SK-N-MC (cell line): ENCODE measurements at regions not wholly inside any gene's neighbourhood (a gene's known extent, or its start where the extent isn't known, plus 50 kb on each side); places are given as distances from the start of the nearest gene placed in this dataset.

Experiments
- DNase-seq: peaks from one replicate; pipeline ENCODE4 v3.0.0-alpha.2; 2011; ENCODE audit warnings: low read depth, low spot score
- H3K27ac ChIP-seq: fragments of 200-600 bp; sonication (generic); 2 replicates; pipeline ENCODE4 v1.5.1; 2016; ENCODE audit warnings: mixed run types
- H3K36me3 ChIP-seq: fragments of 200-600 bp; sonication (generic); 2 replicates; pipeline ENCODE4 v1.6.1; 2017; ENCODE audit warnings: antibody characterized with exemption, low read length, mixed read lengths; ENCODE audit not compliant: insufficient read depth
- H3K4me3 ChIP-seq: fragments of 200-600 bp; sonication (generic); 2 replicates; pipeline ENCODE4 v1.5.1; 2016
- H3K9ac ChIP-seq: fragments of 200-600 bp; sonication (generic); 2 replicates; pipeline ENCODE4 v1.8.0; 2017; ENCODE audit warnings: mixed run types, mixed read lengths; ENCODE audit not compliant: insufficient read length
- H3K9me3 ChIP-seq: fragments of 200-600 bp; sonication (generic); 2 replicates; pipeline ENCODE4 v1.6.1; 2017; ENCODE audit warnings: low read depth, mild to moderate bottlenecking, antibody characterized with exemption, low read length, moderate library complexity, mixed read lengths
- EZH2 ChIP-seq: fragments of 200-600 bp; sonication (generic); IDR thresholded peaks from one replicate; pipeline ENCODE4 v1.6.1; 2017; ENCODE audit warnings: antibody characterized with exemption
- FOXP2 ChIP-seq: optimal IDR thresholded peaks from 2 replicates; pipeline ENCODE3; 2011; ENCODE audit warnings: mild to moderate bottlenecking, moderate library complexity; ENCODE audit not compliant: insufficient read depth; ENCODE audit errors: extremely low read length, control extremely low read depth
- POLR2AphosphoS5 ChIP-seq: IDR thresholded peaks from 2 replicates; pipeline ENCODE4 v1.6.1; 2012; ENCODE audit warnings: mild to moderate bottlenecking, low read depth, low read length, borderline replicate concordance

DNA sequence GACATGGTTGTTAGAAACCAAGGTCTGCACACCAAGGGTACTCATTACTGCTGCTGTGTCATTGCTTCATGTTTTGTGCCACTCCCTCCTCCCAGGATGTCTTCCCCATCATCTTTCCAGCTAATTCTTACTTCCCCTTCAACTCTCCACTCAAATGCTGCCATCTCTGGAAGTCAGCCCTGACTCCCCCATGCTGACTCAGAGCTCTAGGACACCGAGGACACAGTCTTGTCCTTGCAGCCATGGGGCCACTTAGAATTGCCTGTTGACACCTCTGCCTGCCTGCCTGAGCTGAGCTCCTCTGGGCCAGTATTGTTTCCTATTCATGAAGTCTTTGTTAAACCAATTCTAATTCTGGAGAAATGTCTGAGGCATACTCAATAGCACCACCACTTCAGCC is 100.2 kb downstream of the GYPC start:
- TF ChIP-seq EZH2 (no peak), FOXP2 (no peak), POLR2AphosphoS5 (no peak)
- Histone ChIP-seq H3K36me3 (no peaks in the 10 kb centered on the region), H3K9ac (no peak overlapping the region), H3K27ac (no peak overlapping the region), H3K9me3 (no peaks in the 10 kb centered on the region), H3K4me3 (no peak overlapping the region)
- no peak for DNase-seq

DNA sequence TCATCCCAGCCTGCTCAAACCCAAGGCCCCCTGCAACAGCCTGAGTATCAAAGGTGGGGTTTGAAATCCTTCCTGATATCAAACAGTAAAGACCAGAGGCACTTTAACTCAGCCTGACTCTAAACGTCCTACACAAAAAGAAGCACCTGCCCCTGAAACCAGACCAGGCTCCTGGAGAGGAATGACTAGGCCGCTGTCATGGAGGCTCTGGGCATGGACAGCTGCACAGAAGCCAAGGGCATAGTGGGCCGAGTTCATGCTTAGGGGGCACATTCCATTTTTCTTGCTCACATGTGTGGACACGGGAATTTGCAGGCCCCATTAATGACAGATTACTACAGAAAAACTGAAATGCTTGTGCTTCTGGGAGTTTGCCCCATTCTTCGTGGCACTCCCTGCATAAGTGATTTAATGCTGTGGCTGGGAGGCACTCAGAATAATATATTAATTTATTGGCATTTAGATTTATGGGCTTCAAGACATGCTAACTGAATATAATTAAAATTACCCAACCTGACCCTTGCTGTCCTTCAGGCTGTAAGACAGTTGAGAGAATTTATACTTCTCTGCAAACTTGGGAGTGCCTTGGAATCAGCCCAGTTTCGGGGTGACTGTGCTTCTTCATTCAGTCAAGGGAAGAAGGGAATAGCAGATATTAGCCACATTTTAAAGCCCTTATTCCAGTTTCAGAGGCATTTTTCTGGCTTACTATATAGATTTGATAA is 105.5 kb downstream of the GYPC start:
- Histone ChIP-seq H3K9me3 (no peaks in the 10 kb centered on the region), H3K4me3 (no peak overlapping the region), H3K27ac (no peak overlapping the region), H3K9ac (no peak overlapping the region), H3K36me3 (no peaks in the 10 kb centered on the region)
- TF ChIP-seq FOXP2 (no peak), EZH2 (no peak), POLR2AphosphoS5 (no peak)
- DNase-seq, result no peak

DNA sequence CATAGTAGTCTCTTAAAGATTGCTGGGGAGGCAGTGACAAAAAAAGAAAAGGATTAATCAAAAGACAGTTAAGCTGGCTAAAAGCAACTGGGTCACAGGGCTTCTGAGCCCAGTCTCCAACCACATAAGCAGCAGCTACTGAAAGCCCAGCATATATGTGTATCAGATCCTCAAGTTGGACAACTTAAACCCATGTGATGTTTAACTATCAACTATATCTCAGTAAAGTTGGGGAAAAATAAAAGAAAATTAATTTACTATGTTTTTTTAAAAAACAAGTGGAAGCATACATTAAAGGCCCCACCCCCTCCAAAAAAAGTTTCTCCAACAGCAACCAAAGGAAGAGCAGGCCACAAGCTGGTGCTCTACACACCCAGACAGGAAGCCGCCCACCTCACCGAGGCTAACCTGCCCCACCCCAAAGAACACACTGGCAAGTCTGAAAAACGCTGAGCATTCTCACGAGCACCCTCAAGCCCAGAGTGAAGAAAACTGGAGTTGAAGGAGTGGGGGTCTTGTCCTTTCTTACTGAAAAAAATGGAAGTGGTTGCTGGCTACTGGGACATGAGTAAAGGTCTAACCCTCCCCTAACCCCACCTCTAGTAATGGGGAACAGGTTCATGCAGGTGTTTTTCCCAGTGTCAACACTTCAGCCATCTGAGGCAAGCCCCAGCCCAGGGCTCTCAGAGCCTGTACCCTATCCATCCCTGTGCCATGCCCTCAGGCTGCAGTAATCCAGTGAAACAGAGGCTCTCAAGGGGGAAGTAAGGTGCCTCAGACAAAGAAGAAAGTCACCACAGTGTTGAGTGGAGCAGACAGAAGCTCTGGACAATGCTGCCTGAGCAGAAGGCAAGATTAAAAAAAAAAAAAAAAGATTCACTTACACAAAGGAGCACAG is 106.3 kb downstream of the GYPC start:
- no peak overlapping the region for H3K4me3 ChIP-seq
- DNase-seq, result no peak
- TF ChIP-seq EZH2, result no peak
- no peak for TF ChIP-seq FOXP2
- no peak for TF ChIP-seq POLR2AphosphoS5
- no peak overlapping the region for H3K27ac ChIP-seq
- no peaks in the 10 kb centered on the region for H3K36me3 ChIP-seq
- H3K9ac ChIP-seq, result no peak overlapping the region
- no peaks in the 10 kb centered on the region for H3K9me3 ChIP-seq

DNA sequence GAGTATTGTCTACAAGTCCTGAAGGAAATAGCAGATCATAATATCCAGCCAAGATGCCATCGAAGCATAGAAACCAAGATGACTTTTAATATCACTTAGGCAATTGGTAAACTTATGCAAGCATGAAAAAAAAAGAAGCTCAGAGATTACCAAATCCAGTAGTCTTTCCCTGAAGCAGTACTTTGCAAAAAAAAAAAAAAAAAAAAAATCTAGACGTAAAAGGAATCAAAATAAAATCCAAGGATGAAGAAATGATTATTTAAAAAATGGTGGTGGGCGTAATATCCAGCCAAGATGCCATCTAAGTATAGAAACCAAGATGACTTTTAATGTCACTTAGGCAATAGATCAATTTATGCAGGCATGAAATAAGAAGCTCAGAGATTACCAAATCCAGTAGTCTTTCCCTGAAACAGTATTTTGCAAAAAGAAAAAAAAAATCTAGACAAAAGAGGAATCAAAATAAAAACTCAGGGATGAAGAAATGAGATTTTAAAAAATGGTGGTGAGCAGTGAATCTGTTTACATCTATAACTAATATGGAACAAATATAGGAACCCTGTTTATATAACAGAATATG is 108.8 kb downstream of the GYPC start:
- Histone ChIP-seq H3K4me3 (no peak overlapping the region), H3K36me3 (no peaks in the 10 kb centered on the region), H3K9ac (no peak overlapping the region), H3K27ac (no peak overlapping the region), H3K9me3 (no peaks in the 10 kb centered on the region)
- TF ChIP-seq EZH2 (no peak), POLR2AphosphoS5 (no peak), FOXP2 (no peak)
- no peak for DNase-seq

DNA sequence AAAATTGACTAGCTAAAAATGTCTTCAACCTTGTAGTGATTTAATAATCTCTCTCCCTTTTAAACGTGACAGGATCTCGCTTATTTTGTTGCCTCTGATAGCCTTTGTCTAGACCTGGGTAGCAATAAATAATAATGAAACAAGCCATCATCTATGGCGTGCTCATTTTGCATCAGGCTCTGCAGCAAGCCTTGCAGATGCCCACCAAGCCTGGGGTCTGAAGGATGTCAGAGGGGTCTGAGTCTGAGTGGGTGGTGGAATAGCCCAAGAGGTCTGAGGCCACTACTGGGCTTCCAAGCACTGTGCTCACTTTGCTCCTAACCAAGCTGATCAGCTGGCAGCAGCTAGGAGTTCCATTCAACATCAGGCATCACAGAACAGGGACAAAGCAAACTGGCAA is 109.4 kb downstream of the GYPC start:
- Histone ChIP-seq H3K27ac (no peak overlapping the region), H3K36me3 (no peaks in the 10 kb centered on the region), H3K9me3 (no peaks in the 10 kb centered on the region), H3K4me3 (no peak overlapping the region), H3K9ac (no peak overlapping the region)
- TF ChIP-seq EZH2 (no peak), POLR2AphosphoS5 (no peak), FOXP2 (no peak)
- DNase-seq, result no peak

DNA sequence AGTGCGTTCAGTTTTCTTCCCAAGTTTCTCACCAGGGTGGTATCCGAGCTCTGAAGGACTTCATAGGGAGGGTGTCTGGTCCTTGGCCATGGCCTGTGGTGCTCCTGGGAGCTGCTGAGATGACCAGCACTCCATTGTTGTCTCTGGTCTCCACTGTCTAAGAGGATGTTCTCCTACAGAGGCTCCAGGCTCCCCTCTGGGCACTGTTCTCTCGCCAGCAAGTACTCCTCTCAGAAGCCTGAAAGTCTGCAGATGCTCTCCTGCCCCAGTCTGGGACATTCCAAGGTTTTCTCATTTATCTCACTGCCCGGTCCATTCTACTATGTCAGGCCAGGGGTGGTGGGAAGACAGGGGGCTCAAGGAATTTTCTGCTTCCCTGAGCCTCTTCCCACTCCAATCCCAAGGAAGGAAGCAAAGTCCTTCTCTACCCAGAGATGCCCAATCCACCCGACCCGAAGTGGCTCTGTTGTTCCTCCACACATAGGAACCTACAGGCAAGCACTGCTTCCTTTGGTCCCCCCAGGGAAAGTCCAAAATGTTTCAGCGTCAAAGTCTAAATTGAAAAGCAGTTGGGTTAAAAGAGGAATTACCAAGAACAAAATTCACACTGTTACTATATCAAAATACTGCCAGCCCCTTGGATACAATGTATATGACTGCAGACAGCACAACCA is 110.5 kb downstream of the GYPC start:
- no peak overlapping the region for H3K9ac ChIP-seq
- H3K4me3 ChIP-seq, result no peak overlapping the region
- no peak overlapping the region for H3K27ac ChIP-seq
- DNase-seq, result no peak
- H3K36me3 ChIP-seq, result no peaks in the 10 kb centered on the region
- H3K9me3 ChIP-seq, result no peaks in the 10 kb centered on the region
- TF ChIP-seq FOXP2 (no peak), EZH2 (no peak), POLR2AphosphoS5 (no peak)

DNA sequence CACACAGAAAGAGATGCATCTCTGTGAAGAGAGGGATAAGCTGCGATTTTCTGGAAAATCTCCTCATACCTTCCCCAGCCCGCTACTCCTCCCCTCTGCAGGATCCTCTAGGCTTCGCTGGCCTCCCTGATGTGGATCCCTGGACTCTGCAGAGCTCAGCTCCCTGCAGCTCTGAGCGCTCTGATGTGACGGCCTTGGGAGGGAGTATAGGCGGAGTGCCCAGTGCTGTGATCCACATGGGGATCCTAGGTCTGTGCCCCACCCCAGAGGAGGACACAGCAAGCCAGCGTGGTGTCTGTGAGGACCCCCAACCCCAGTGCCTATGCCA is 111.0 kb downstream of the GYPC start:
- Histone ChIP-seq H3K27ac (no peak overlapping the region), H3K9me3 (no peaks in the 10 kb centered on the region), H3K9ac (no peak overlapping the region), H3K36me3 (no peaks in the 10 kb centered on the region), H3K4me3 (no peak overlapping the region)
- TF ChIP-seq EZH2, result no peak
- TF ChIP-seq FOXP2, result no peak
- no peak for TF ChIP-seq POLR2AphosphoS5
- DNase-seq, result no peak

DNA sequence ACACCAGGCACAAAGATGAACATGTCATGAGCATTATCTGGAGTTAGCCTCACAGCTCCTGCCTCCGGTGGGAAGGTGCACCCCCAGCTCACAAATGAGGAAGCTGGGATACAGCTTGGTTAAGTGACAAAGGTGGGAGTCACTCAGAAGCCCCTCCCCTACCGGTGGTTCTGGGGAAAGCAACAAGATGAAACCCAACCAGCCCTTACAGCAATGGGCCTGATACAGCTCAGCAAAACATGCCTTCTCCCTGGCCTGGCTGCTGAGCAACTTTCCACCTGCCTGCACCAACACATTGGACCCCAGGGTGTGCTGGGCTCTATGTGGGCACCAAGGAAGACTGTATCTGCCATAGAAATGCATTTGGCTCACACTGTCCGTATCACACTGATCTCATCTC is 113.2 kb downstream of the GYPC start:
- no peak for TF ChIP-seq POLR2AphosphoS5
- no peak overlapping the region for H3K27ac ChIP-seq
- no peak overlapping the region for H3K9ac ChIP-seq
- H3K4me3 ChIP-seq, result no peak overlapping the region
- H3K9me3 ChIP-seq, result no peaks in the 10 kb centered on the region
- no peaks in the 10 kb centered on the region for H3K36me3 ChIP-seq
- no peak for DNase-seq

DNA sequence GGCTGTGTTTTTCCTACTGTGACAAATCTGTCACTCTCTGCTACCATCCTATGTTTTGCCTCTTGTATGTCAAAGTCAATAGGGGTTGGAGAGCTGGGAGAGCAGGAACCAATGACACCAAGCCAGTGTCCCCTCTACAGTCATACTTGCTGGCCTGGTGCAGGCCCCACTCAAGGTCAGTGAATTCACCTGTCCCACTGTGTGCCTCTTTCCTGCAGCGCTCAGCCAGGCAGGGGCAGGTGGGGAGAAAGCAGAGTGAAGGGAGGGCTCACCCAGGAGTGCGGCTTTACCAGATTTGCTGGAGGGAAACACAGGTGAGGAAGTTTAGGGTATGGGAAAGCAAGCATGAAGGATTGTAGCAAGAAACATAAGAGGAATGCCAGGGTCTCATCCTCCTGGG is 114.5 kb downstream of the GYPC start:
- DNase-seq, result no peak
- H3K27ac ChIP-seq, result no peak overlapping the region
- no peak overlapping the region for H3K4me3 ChIP-seq
- no peak overlapping the region for H3K9ac ChIP-seq
- no peak for TF ChIP-seq POLR2AphosphoS5
- no peak for TF ChIP-seq EZH2
- TF ChIP-seq FOXP2, result no peak
- H3K36me3 ChIP-seq, result no peaks in the 10 kb centered on the region
- H3K9me3 ChIP-seq, result no peaks in the 10 kb centered on the region
